ENCODE measurements at regions not wholly inside any gene's neighbourhood (a gene's known extent, or its start where the extent isn't known, plus 50 kb on each side); places are given as distances from the start of the nearest gene placed in this dataset.

- Histone ChIP-seq H3K4me2 (ENCODE audit: insufficient read depth in 1 of 2, low read depth in 2 of 2, low read length in 2 of 2) (peak overlapping the region; percentile 83 to 95), H2BK5ac (ENCODE audit: low read depth, low read length) (0 out of 2 replicates have a peak overlapping the region, but pooled peaks have one; percentile 60), H3K27me3 (replicated peaks in 1 of 4; ENCODE audit: control insufficient read depth in 3 of 4, extremely low read depth in 1 of 4, insufficient read depth in 3 of 4, low read length in 3 of 4) (peaks cover 2 to 22% (median 11%) of the 10 kb centered on the region in 4 experiments), H2BK20ac (ENCODE audit: low read length) (no peak overlapping the region), H2BK15ac (ENCODE audit: low read length) (no peak overlapping the region), H2AK5ac (ENCODE audit: low read depth, low read length) (no peak overlapping the region), H3K36me3 (ENCODE audit: control insufficient read depth in 2 of 4, insufficient read depth in 4 of 4, low read length in 3 of 4) (no peaks in the 10 kb centered on the region), H3K18ac (ENCODE audit: extremely low read depth, low read length) (peak overlapping the region; percentile 48), H2BK12ac (ENCODE audit: low read depth, low read length) (no peak overlapping the region), H3K56ac (replicated peaks; ENCODE audit: insufficient read length, low read depth, low read length) (no peak overlapping the region), H3K9ac (replicated peaks in 1 of 4; ENCODE audit: extremely low read depth in 1 of 4, low read depth in 3 of 4, low read length in 3 of 4) (no peak overlapping the region), H3K23ac (ENCODE audit: insufficient read length) (no peak overlapping the region), H3K4ac (replicated peaks; ENCODE audit: insufficient read length, low read depth, low read length) (no peak overlapping the region), H3K79me1 (ENCODE audit: low read depth, low read length) (no peaks in the 10 kb centered on the region), H3K27ac (ENCODE audit: low read depth, low read length) (no peak overlapping the region), H4K5ac (ENCODE audit: insufficient read length, low read depth, low read length) (no peak overlapping the region), H3K14ac (ENCODE audit: insufficient read length) (no peak overlapping the region), H3K4me1 (replicated peaks in 1 of 4; ENCODE audit: control insufficient read depth in 3 of 4, insufficient read depth in 4 of 4, low read length in 3 of 4) (peaks cover 0 to 2% (median 0%) of the 10 kb centered on the region in 4 experiments; a peak in 1 of 7 replicates), H2BK120ac (replicated peaks; ENCODE audit: low read depth, low read length) (no peak overlapping the region), H3K4me3 (ENCODE audit: extremely low read depth in 1 of 4, insufficient read depth in 2 of 4, low read depth in 3 of 4, low read length in 4 of 4) (peak overlapping the region; percentile 50 to 76 (median 64)), H2AFZ (ENCODE audit: low read length) (no peak overlapping the region; the same call in 1 of the 2 replicates), H3K9me3 (ENCODE audit: insufficient read depth in 2 of 2, low read depth in 1 of 2, low read length in 1 of 2) (no peaks in the 10 kb centered on the region), H4K20me1 (replicated peaks in 1 of 2; ENCODE audit: control insufficient read depth in 1 of 2, insufficient read depth in 2 of 2, low read length in 2 of 2) (no peaks in the 10 kb centered on the region), H4K8ac (ENCODE audit: extremely low read depth, insufficient read depth, low read length) (no peak overlapping the region), H3K23me2 (ENCODE audit: low read depth, low read length) (peaks cover 3% of the 10 kb centered on the region; the same call in 1 of the 2 replicates), H3K79me2 (ENCODE audit: control insufficient read depth in 1 of 2, insufficient read depth in 2 of 2, low read length in 2 of 2) (no peaks in the 10 kb centered on the region), H4K91ac (replicated peaks; ENCODE audit: insufficient read length, low read length) (no peak overlapping the region)
- ChIA-PET POLR2A (ENCODE audit: partially characterized antibody) (interaction anchor here (0.5 to 3.6 kb wide), 5 partner anchors 177 to 997 kb away, joined by 3 to 14 read pairs (median 4); no protein-coding TSS in a partner anchor), CTCF (ENCODE audit: partially characterized antibody) (interaction anchor here (0.5 to 2.0 kb wide), 10 partner anchors 11 to 1266 kb away, joined by 3 to 6 read pairs (median 4); partner anchors contain the start of gene TEX13C)
- DNase-seq (ENCODE audit: low read depth in 1 of 2, low spot score in 2 of 2): peak in 1 of 2 experiments; percentile 57
- WGBS, 2 experiments (ENCODE audit: extremely low coverage in 1 of 2, insufficient coverage in 1 of 2, insufficient read length in 1 of 2, insufficient replicate concordance in 2 of 2, low coverage in 1 of 2, low lambda C conversion rate in 2 of 2, missing lambda C conversion rate in 1 of 2): 2% methylated on average over 28 of the region's 48 CpGs; no CpG with 5 or more reads in 1 of the 2 experiments
- peak; percentile 60 for FAIRE-seq
- TF ChIP-seq E2F6 (IDR thresholded peaks at IDR 0.05) (peak; percentile 65), BCL11A (IDR thresholded peaks at IDR 0.05; ENCODE audit: low read depth in 2 of 2, low read length in 2 of 2) (no peak), RXRA (IDR thresholded peaks at IDR 0.05; ENCODE audit: insufficient read depth, low read depth, low read length) (no peak), KDM1A (IDR thresholded peaks at IDR 0.05; ENCODE audit: borderline replicate concordance, low read length) (peak; percentile 84), CEBPB (IDR thresholded peaks at IDR 0.05; ENCODE audit: low read depth, low read length) (no peak), MAX (IDR thresholded peaks at IDR 0.05) (peak; percentile 83), CTBP2 (IDR thresholded peaks at IDR 0.05; ENCODE audit: borderline replicate concordance, insufficient read depth, insufficient read length, low read length) (no peak)
- TF ChIP-seq, protein P1, sequence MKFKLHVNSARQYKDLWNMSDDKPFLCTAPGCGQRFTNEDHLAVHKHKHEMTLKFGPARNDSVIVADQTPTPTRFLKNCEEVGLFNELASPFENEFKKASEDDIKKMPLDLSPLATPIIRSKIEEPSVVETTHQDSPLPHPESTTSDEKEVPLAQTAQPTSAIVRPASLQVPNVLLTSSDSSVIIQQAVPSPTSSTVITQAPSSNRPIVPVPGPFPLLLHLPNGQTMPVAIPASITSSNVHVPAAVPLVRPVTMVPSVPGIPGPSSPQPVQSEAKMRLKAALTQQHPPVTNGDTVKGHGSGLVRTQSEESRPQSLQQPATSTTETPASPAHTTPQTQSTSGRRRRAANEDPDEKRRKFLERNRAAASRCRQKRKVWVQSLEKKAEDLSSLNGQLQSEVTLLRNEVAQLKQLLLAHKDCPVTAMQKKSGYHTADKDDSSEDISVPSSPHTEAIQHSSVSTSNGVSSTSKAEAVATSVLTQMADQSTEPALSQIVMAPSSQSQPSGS (IDR thresholded peaks at IDR 0.05; ENCODE audit: low read length): no peak
Measured at GRCh38 chrX:125205133-125205917, 114.3 kb upstream of the TEX13C start.

Data from H1 (cell line).